ENCODE measurements at regions not wholly inside any gene's neighbourhood (a gene's known extent, or its start where the extent isn't known, plus 50 kb on each side); places are given as distances from the start of the nearest gene placed in this dataset.

GRCh38 chr2:129061769-129062121, 743.1 kb upstream of the HS6ST1 start:
- Histone ChIP-seq H3K27ac (ENCODE audit: extremely low read length, insufficient read depth, low read length) (no peak overlapping the region), H3K27me3 (ENCODE audit: control insufficient read depth in 1 of 2, insufficient read depth in 2 of 2, low read length in 2 of 2) (no peaks in the 10 kb centered on the region; a peak in 1 of 5 replicates), H3K9me3 (ENCODE audit: low read length) (no peaks in the 10 kb centered on the region), H3K9ac (ENCODE audit: insufficient read depth, low read depth, low read length) (no peak overlapping the region), H3K4me1 (ENCODE audit: insufficient read depth, low read length) (no peaks in the 10 kb centered on the region), H3K4me3 (replicated peaks in 1 of 3; ENCODE audit: insufficient read depth in 1 of 3, low read depth in 2 of 3, low read length in 3 of 3) (no peak overlapping the region), H3K36me3 (replicated peaks in 1 of 2; ENCODE audit: control insufficient read depth in 1 of 2, insufficient read depth in 2 of 2, low read length in 2 of 2) (no peaks in the 10 kb centered on the region), H4K20me1 (ENCODE audit: insufficient read depth, low read length) (no peaks in the 10 kb centered on the region), H3K4me2 (ENCODE audit: low read depth, low read length) (no peak overlapping the region), H2AFZ (ENCODE audit: low read length) (no peak overlapping the region), H3K79me2 (ENCODE audit: insufficient read depth, low read length) (no peaks in the 10 kb centered on the region)
- POLR2A ChIA-PET, result no interaction called here
- DNase-seq (ENCODE audit: low spot score) (no peak), FAIRE-seq (no peak), ATAC-seq (no peak)
- CTCF ChIA-PET (ENCODE audit: low intra/inter-chr PET ratio, low total read pairs), result no interaction called here
- TF ChIP-seq ZNF3 (CRISPR knock-in tag; IDR thresholded peaks at IDR 0.05), result no peak
- no peak for TF ChIP-seq ARNT2 (CRISPR knock-in tag; IDR thresholded peaks at IDR 0.05; ENCODE audit: low read depth)
- TF ChIP-seq POLR2G (IDR thresholded peaks at IDR 0.05; ENCODE audit: low read depth, low read length), result no peak
- TF ChIP-seq ZSCAN31 (CRISPR knock-in tag; IDR thresholded peaks at IDR 0.05; ENCODE audit: low read depth), result no peak
- no peak for TF ChIP-seq CHCHD3 (CRISPR knock-in tag; IDR thresholded peaks at IDR 0.05)
- no peak for TF ChIP-seq ZNF850 (CRISPR knock-in tag; conservative IDR thresholded peaks at IDR 0.05)
- no peak for TF ChIP-seq ZNF263 (CRISPR knock-in tag; IDR thresholded peaks at IDR 0.05)
- no peak for TF ChIP-seq NR2F2 (IDR thresholded peaks at IDR 0.05; ENCODE audit: borderline replicate concordance, low read depth)
- no peak for TF ChIP-seq TCF12 (IDR thresholded peaks at IDR 0.05)
- no peak for TF ChIP-seq TCF12 (CRISPR knock-in tag; IDR thresholded peaks at IDR 0.05)
- no peak for TF ChIP-seq PTBP1 (IDR thresholded peaks at IDR 0.05; ENCODE audit: low read depth, low read length, poor library complexity, severe bottlenecking)
- TF ChIP-seq CERS6 (CRISPR knock-in tag; IDR thresholded peaks at IDR 0.05), result no peak
- no peak for TF ChIP-seq DMAP1 (CRISPR knock-in tag; IDR thresholded peaks at IDR 0.05)
- TF ChIP-seq MTF1 (CRISPR knock-in tag; IDR thresholded peaks at IDR 0.05), result no peak
- TF ChIP-seq ATM (IDR thresholded peaks at IDR 0.05; ENCODE audit: borderline replicate concordance), result no peak
- no peak for TF ChIP-seq NPAS2 (CRISPR knock-in tag; IDR thresholded peaks at IDR 0.05; ENCODE audit: borderline replicate concordance)
- no peak for TF ChIP-seq MEF2D (CRISPR knock-in tag; IDR thresholded peaks at IDR 0.05)
- no peak for TF ChIP-seq PAWR (CRISPR knock-in tag; IDR thresholded peaks at IDR 0.05; ENCODE audit: borderline replicate concordance)
- 8% methylated on average over 1 of the region's 1 CpG for WGBS (ENCODE audit: low lambda C conversion rate)
- in situ Hi-C loops (cut with HindIII; ENCODE audit: extremely low pct_ligation_motif_present, low pct_unique_long_range_greater_than_20kb) (no loop called here), intact Hi-C loops (cut with micrococcal nuclease; ENCODE audit: unreplicated experiment) (no loop called here)
- BruUV-seq (replicated peaks), result no TSS peak
